A673 (cell line): ENCODE measurements at regions not wholly inside any gene's neighbourhood (a gene's known extent, or its start where the extent isn't known, plus 50 kb on each side); places are given as distances from the start of the nearest gene placed in this dataset.

Experiments used
- BruUV-seq: library from RNA; stranded (reverse); fragments of 400-500 nt; replicated peaks from 2 replicates; lab custom pipeline; 2021; lab: Mats Ljungman, UMichigan
- CTCF ChIA-PET: fragments of 300-600 bp; sonication (Branson Sonifier 250); formaldehyde crosslinking; loops from one replicate; lab custom pipeline; 2022; ENCODE audit warnings: antibody characterized with exemption; lab: Charles Lee
- POLR2A ChIA-PET: fragments of 300-600 bp; sonication (Branson Sonifier 250); formaldehyde crosslinking; loops from one replicate; lab custom pipeline; 2022; ENCODE audit warnings: antibody characterized with exemption; ENCODE audit not compliant: low non-redundant PET; lab: Charles Lee
- DNase-seq: peaks from one replicate; pipeline ENCODE4 v3.0.0-alpha.2; 2015; ENCODE audit warnings: low spot score
- H3K27ac ChIP-seq: fragments of 200-600 bp; sonication (generic); 2 replicates; pipeline ENCODE4 v1.5.1; 2016; ENCODE audit warnings: mixed run types, low read depth, mild to moderate bottlenecking, mixed read lengths, antibody characterized with exemption, low read length; ENCODE audit not compliant: poor library complexity, severe bottlenecking
- H3K27me3 ChIP-seq: fragments of 200-600 bp; sonication (generic); replicated peaks from 2 replicates; pipeline ENCODE4 v1.6.1; 2017; ENCODE audit warnings: mixed run types, low read depth, mild to moderate bottlenecking, mixed read lengths, antibody characterized with exemption, low read length; ENCODE audit not compliant: insufficient read depth, poor library complexity
- H3K36me3 ChIP-seq: fragments of 200-600 bp; sonication (generic); 2 replicates; pipeline ENCODE4 v1.6.1; 2016; ENCODE audit warnings: mixed run types, mild to moderate bottlenecking, mixed read lengths, antibody characterized with exemption, low read length; ENCODE audit not compliant: insufficient read depth, poor library complexity, severe bottlenecking
- H3K4me1 ChIP-seq: fragments of 200-600 bp; sonication (generic); 2 replicates; pipeline ENCODE4 v1.6.1; 2017; ENCODE audit warnings: mixed run types, mild to moderate bottlenecking, mixed read lengths, antibody characterized with exemption, low read length; ENCODE audit not compliant: insufficient read depth, poor library complexity, severe bottlenecking
- H3K4me3 ChIP-seq: fragments of 200-600 bp; sonication (generic); 2 replicates; pipeline ENCODE4 v1.5.1; 2016; ENCODE audit warnings: low read depth, mixed run types, mild to moderate bottlenecking, mixed read lengths, low read length; ENCODE audit not compliant: poor library complexity, severe bottlenecking
- H3K9me3 ChIP-seq: fragments of 200-600 bp; sonication (generic); 2 replicates; pipeline ENCODE4 v1.6.1; 2016; ENCODE audit warnings: mixed run types, low read depth, mild to moderate bottlenecking, mixed read lengths, antibody characterized with exemption, low read length; ENCODE audit not compliant: poor library complexity, severe bottlenecking
- EZH2 ChIP-seq: fragments of 200-600 bp; sonication (generic); IDR thresholded peaks from 2 replicates; pipeline ENCODE4 v1.6.1; 2017; ENCODE audit warnings: borderline replicate concordance, low read depth, mild to moderate bottlenecking, mixed read lengths, antibody characterized with exemption, low read length; ENCODE audit not compliant: poor library complexity, severe bottlenecking
- intact Hi-C: fragments of 100-400 bp; cut with micrococcal nuclease; formaldehyde crosslinking; loops from one replicate; pipeline ENCODE4 v1.10.0; 2022; ENCODE audit not compliant: unreplicated experiment
- TF ChIP-seq, protein P1 (sequence below): fragments of 300-800, 200-600 bp; sonication (generic); conservative IDR thresholded peaks from 2 replicates; pipeline ENCODE4 v1.5.1; 2017; ENCODE audit warnings: low read depth, mild to moderate bottlenecking, antibody characterized with exemption, low read length, moderate library complexity, mixed read lengths

GRCh38 chr3:82815417-82816058 is 1054.1 kb upstream of the GBE1 start:
- DNase-seq = no peak
- ChIA-PET CTCF (no interaction called here), POLR2A (no interaction called here)
- peaks cover 14% of the 10 kb centered on the region for H3K9me3 ChIP-seq
- intact Hi-C loops = no loop called here
- H3K36me3 ChIP-seq = no peaks in the 10 kb centered on the region
- H3K4me1 ChIP-seq = no peaks in the 10 kb centered on the region
- BruUV-seq = no TSS peak
- no peaks in the 10 kb centered on the region for H3K27me3 ChIP-seq
- H3K27ac ChIP-seq = no peak overlapping the region
- TF ChIP-seq, protein P1, sequence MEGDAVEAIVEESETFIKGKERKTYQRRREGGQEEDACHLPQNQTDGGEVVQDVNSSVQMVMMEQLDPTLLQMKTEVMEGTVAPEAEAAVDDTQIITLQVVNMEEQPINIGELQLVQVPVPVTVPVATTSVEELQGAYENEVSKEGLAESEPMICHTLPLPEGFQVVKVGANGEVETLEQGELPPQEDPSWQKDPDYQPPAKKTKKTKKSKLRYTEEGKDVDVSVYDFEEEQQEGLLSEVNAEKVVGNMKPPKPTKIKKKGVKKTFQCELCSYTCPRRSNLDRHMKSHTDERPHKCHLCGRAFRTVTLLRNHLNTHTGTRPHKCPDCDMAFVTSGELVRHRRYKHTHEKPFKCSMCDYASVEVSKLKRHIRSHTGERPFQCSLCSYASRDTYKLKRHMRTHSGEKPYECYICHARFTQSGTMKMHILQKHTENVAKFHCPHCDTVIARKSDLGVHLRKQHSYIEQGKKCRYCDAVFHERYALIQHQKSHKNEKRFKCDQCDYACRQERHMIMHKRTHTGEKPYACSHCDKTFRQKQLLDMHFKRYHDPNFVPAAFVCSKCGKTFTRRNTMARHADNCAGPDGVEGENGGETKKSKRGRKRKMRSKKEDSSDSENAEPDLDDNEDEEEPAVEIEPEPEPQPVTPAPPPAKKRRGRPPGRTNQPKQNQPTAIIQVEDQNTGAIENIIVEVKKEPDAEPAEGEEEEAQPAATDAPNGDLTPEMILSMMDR = no peak
- H3K4me3 ChIP-seq = no peak overlapping the region

GRCh38 chr3:82814660-82815059 is 1053.2 kb upstream of the GBE1 start:
- BruUV-seq = no TSS peak
- H3K4me1 ChIP-seq = no peaks in the 10 kb centered on the region
- no peaks in the 10 kb centered on the region for H3K36me3 ChIP-seq
- POLR2A ChIA-PET = no interaction called here
- TF ChIP-seq EZH2 = no peak
- TF ChIP-seq, protein P1 = no peak
- DNase-seq = no peak
- intact Hi-C loops = no loop called here
- H3K27me3 ChIP-seq = no peaks in the 10 kb centered on the region
- no peak overlapping the region for H3K27ac ChIP-seq
- H3K9me3 ChIP-seq = peaks cover 12% of the 10 kb centered on the region
- CTCF ChIA-PET = no interaction called here
- H3K4me3 ChIP-seq = no peak overlapping the region

GRCh38 chr3:82807781-82808180 is 1046.3 kb upstream of the GBE1 start:
- intact Hi-C loops = no loop called here

More at GRCh38 chr3:82807781-82808180, 1046.3 kb upstream of the GBE1 start:
- TF ChIP-seq EZH2 = no peak
- TF ChIP-seq, protein P1 = no peak
- CTCF ChIA-PET = no interaction called here
- no peaks in the 10 kb centered on the region for H3K27me3 ChIP-seq
- POLR2A ChIA-PET = no interaction called here
- H3K4me1 ChIP-seq = no peaks in the 10 kb centered on the region
- H3K4me3 ChIP-seq = no peak overlapping the region
- H3K27ac ChIP-seq = no peak overlapping the region
- H3K9me3 ChIP-seq = no peaks in the 10 kb centered on the region
- DNase-seq = no peak
- BruUV-seq = no TSS peak
- H3K36me3 ChIP-seq = no peaks in the 10 kb centered on the region
